ENCODE measurements at regions not wholly inside any gene's neighbourhood (a gene's known extent, or its start where the extent isn't known, plus 50 kb on each side); places are given as distances from the start of the nearest gene placed in this dataset.
"Not testable (repeated sequence)": the region's sequence is repeated elsewhere in the genome, so short reads cannot be mapped to it uniquely, and the experiment has no call there.

DNA sequence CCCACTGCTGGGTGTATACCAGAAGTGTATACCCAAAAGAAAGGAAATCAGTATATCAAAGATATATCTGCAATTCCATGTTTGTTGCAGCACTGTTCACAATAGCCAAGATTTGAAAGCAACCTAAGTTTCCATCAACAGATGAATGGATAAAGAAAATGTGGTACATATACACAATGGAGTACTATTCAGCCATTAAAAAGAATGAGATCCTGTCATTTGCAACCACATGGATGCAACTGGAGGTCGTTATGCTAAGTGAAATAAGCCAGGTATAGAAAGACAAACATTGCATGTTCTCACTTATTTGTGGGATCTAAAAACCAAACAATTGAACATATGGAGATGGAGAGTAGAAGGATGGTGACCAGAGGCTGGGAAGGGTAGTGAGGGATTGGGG, 97.2 kb downstream of the RMI1 start:
- TF ChIP-seq EP300 (conservative IDR thresholded peaks at IDR 0.05; ENCODE audit: poor library complexity, severe bottlenecking); TAF1 (IDR thresholded peaks at IDR 0.05; ENCODE audit: low read depth): not testable (repeated sequence)
- TF ChIP-seq, protein P1, sequence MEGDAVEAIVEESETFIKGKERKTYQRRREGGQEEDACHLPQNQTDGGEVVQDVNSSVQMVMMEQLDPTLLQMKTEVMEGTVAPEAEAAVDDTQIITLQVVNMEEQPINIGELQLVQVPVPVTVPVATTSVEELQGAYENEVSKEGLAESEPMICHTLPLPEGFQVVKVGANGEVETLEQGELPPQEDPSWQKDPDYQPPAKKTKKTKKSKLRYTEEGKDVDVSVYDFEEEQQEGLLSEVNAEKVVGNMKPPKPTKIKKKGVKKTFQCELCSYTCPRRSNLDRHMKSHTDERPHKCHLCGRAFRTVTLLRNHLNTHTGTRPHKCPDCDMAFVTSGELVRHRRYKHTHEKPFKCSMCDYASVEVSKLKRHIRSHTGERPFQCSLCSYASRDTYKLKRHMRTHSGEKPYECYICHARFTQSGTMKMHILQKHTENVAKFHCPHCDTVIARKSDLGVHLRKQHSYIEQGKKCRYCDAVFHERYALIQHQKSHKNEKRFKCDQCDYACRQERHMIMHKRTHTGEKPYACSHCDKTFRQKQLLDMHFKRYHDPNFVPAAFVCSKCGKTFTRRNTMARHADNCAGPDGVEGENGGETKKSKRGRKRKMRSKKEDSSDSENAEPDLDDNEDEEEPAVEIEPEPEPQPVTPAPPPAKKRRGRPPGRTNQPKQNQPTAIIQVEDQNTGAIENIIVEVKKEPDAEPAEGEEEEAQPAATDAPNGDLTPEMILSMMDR (IDR thresholded peaks at IDR 0.05; ENCODE audit: poor library complexity, severe bottlenecking), result not testable (repeated sequence)

All from neural cell (in vitro differentiated cells).